Endothelial cell of umbilical vein (primary cell): ENCODE measurements at regions not wholly inside any gene's neighbourhood (a gene's known extent, or its start where the extent isn't known, plus 50 kb on each side); places are given as distances from the start of the nearest gene placed in this dataset.

ENCODE experiments used
- CTCF ChIP-seq, 2 donors: IDR thresholded peaks; 1 replicate in 1 of 2; 2 replicates in 1 of 2; pipeline ENCODE4 v1.5.1; 2011; ENCODE audit warnings: low read length in 2 of 2, mild to moderate bottlenecking in 2 of 2, moderate library complexity in 2 of 2, control low read depth in 1 of 2, inconsistent platforms in 1 of 2, low read depth in 1 of 2; ENCODE audit not compliant: insufficient read depth in 1 of 2; ENCODE audit errors: extremely low read depth in 1 of 2
- EZH2 ChIP-seq: IDR thresholded peaks from 2 replicates; pipeline ENCODE4 v1.6.1; 2012; ENCODE audit warnings: borderline replicate concordance, low read depth, mild to moderate bottlenecking, moderate library complexity, low read length, inconsistent platforms; ENCODE audit not compliant: severe bottlenecking
- MYC ChIP-seq: IDR thresholded peaks from one replicate; pipeline ENCODE4 v1.6.1; 2011; ENCODE audit warnings: mild to moderate bottlenecking, low read depth, low read length

GRCh38 chr2:118339386-118339785 is 251.1 kb downstream of the INSIG2 start:
- TF ChIP-seq CTCF (IDR thresholded peaks at IDR 0.05; ENCODE audit: extremely low read depth in 1 of 2, insufficient read depth in 1 of 2, low read depth in 1 of 2, low read length in 2 of 2), result no peak
- no peak for TF ChIP-seq EZH2
- TF ChIP-seq MYC, result no peak
